GM21515 (cell line): ENCODE measurements at regions not wholly inside any gene's neighbourhood (a gene's known extent, or its start where the extent isn't known, plus 50 kb on each side); places are given as distances from the start of the nearest gene placed in this dataset.
"Not testable (repeated sequence)": the region's sequence is repeated elsewhere in the genome, so short reads cannot be mapped to it uniquely, and the experiment has no call there.

ENCODE experiments used
- ATAC-seq: cut with Tn5 transposase; IDR thresholded peaks from one replicate; pipeline ENCODE4 v1.9.1; 2021; ENCODE audit not compliant: unreplicated experiment

- ATAC-seq = no peak
Observed at GRCh38 chr2:56510610-56511009, 326.8 kb downstream of the CCDC85A start.

GRCh38 chr2:56515399-56515798 lies 331.6 kb downstream of the CCDC85A start:
- ATAC-seq = no peak

GRCh38 chr2:56519806-56520205 lies 336.0 kb downstream of the CCDC85A start:
- ATAC-seq = no peak

- no peak for ATAC-seq
Observed at GRCh38 chr2:56522605-56523089, 338.9 kb downstream of the CCDC85A start.

GRCh38 chr2:56523816-56524215 lies 340.0 kb downstream of the CCDC85A start:
- no peak for ATAC-seq

GRCh38 chr2:56531668-56532420 lies 348.1 kb downstream of the CCDC85A start:
- ATAC-seq = no peak

GRCh38 chr2:56534321-56534720 lies 350.5 kb downstream of the CCDC85A start:
- ATAC-seq = no peak

- ATAC-seq = no peak
Observed at GRCh38 chr2:56537756-56538155, 354.0 kb downstream of the CCDC85A start.

GRCh38 chr2:56539618-56540017 lies 355.8 kb downstream of the CCDC85A start:
- ATAC-seq = no peak

GRCh38 chr2:56540467-56540866 lies 356.7 kb downstream of the CCDC85A start:
- ATAC-seq = no peak

GRCh38 chr2:56540916-56541315 lies 357.1 kb downstream of the CCDC85A start:
- ATAC-seq = no peak

GRCh38 chr2:56542213-56542612 lies 358.4 kb downstream of the CCDC85A start:
- no peak for ATAC-seq

GRCh38 chr2:56565143-56565542 lies 381.4 kb downstream of the CCDC85A start:
- no peak for ATAC-seq

- ATAC-seq = no peak
Observed at GRCh38 chr2:56571074-56571473, 387.3 kb downstream of the CCDC85A start.

- no peak for ATAC-seq
Observed at GRCh38 chr2:56576001-56576400, 392.2 kb downstream of the CCDC85A start.

GRCh38 chr2:56580242-56580641 lies 396.5 kb downstream of the CCDC85A start:
- ATAC-seq = no peak

GRCh38 chr2:56582570-56582969 lies 398.8 kb downstream of the CCDC85A start:
- no peak for ATAC-seq

GRCh38 chr2:56583796-56584315 lies 400.1 kb downstream of the CCDC85A start:
- ATAC-seq = no peak

- ATAC-seq = no peak
Observed at GRCh38 chr2:56587456-56587855, 403.7 kb downstream of the CCDC85A start.

- ATAC-seq = no peak
Observed at GRCh38 chr2:56589194-56589593, 405.4 kb downstream of the CCDC85A start.

GRCh38 chr2:56589835-56590234 lies 406.0 kb downstream of the CCDC85A start:
- ATAC-seq = no peak

- no peak for ATAC-seq
Observed at GRCh38 chr2:56590611-56591010, 406.8 kb downstream of the CCDC85A start.

- not testable (repeated sequence) for ATAC-seq
Observed at GRCh38 chr2:56606086-56606485, 422.3 kb downstream of the CCDC85A start.
